Stimulated activated memory B cell treated with anti-CD40 and anti-IgM and Interleukin-4, amounts not matched to agents 10 μg/mL and 1 μg/mL and 100 μg/mL, for 72 hours (primary cell): ENCODE measurements at regions not wholly inside any gene's neighbourhood (a gene's known extent, or its start where the extent isn't known, plus 50 kb on each side); places are given as distances from the start of the nearest gene placed in this dataset.

ENCODE experiments used
- ATAC-seq: fragments of 150-1000 bp; cut with Tn5 transposase; 2 replicates; pipeline ENCODE4 v1.10.0; 2021
- H3K27ac Mint-ChIP-seq: one replicate; pipeline ENCODE4 v1.8.0; 2022; ENCODE audit warnings: mild to moderate bottlenecking, mixed read lengths
- H3K27me3 Mint-ChIP-seq: one replicate; pipeline ENCODE4 v1.8.0; 2022; ENCODE audit warnings: mixed read lengths
- H3K36me3 Mint-ChIP-seq: one replicate; pipeline ENCODE4 v1.8.0; 2022; ENCODE audit warnings: mixed read lengths
- H3K4me1 Mint-ChIP-seq: one replicate; pipeline ENCODE4 v1.8.0; 2022; ENCODE audit warnings: mixed read lengths
- H3K4me3 Mint-ChIP-seq: one replicate; pipeline ENCODE4 v1.8.0; 2022; ENCODE audit warnings: mild to moderate bottlenecking, moderate library complexity, mixed read lengths
- H3K9me3 Mint-ChIP-seq: one replicate; pipeline ENCODE4 v1.8.0; 2022; ENCODE audit warnings: mixed read lengths

- Mint-ChIP-seq H3K27me3 (no peaks in the 10 kb centered on the region), H3K27ac (no peak overlapping the region), H3K9me3 (peaks cover 2% of the 10 kb centered on the region), H3K4me3 (no peak overlapping the region), H3K4me1 (no peaks in the 10 kb centered on the region), H3K36me3 (no peaks in the 10 kb centered on the region)
- no peak for ATAC-seq
These were observed 525.5 kb downstream of the ZIC1 start for GRCh38 chr3:147934451-147935180.

GRCh38 chr3:147937341-147937740 is 528.2 kb downstream of the ZIC1 start:
- Mint-ChIP-seq H3K36me3 (no peaks in the 10 kb centered on the region), H3K4me1 (no peaks in the 10 kb centered on the region), H3K27ac (no peak overlapping the region), H3K9me3 (peaks cover 2% of the 10 kb centered on the region), H3K4me3 (no peak overlapping the region), H3K27me3 (no peaks in the 10 kb centered on the region)
- ATAC-seq, result no peak

- Mint-ChIP-seq H3K27me3 (no peaks in the 10 kb centered on the region), H3K9me3 (peaks cover 5% of the 10 kb centered on the region), H3K4me1 (no peaks in the 10 kb centered on the region), H3K4me3 (no peak overlapping the region), H3K36me3 (no peaks in the 10 kb centered on the region), H3K27ac (no peak overlapping the region)
- no peak for ATAC-seq
These were observed 528.7 kb downstream of the ZIC1 start for GRCh38 chr3:147937891-147938290.

GRCh38 chr3:147939425-147939824 is 530.3 kb downstream of the ZIC1 start:
- Mint-ChIP-seq H3K9me3 (peaks cover 5% of the 10 kb centered on the region), H3K27ac (no peak overlapping the region), H3K4me1 (no peaks in the 10 kb centered on the region), H3K36me3 (no peaks in the 10 kb centered on the region), H3K27me3 (no peaks in the 10 kb centered on the region), H3K4me3 (no peak overlapping the region)
- no peak for ATAC-seq

GRCh38 chr3:147939839-147940238 is 530.7 kb downstream of the ZIC1 start:
- no peaks in the 10 kb centered on the region for H3K36me3 Mint-ChIP-seq
- H3K27ac Mint-ChIP-seq, result no peak overlapping the region
- ATAC-seq, result no peak
- H3K9me3 Mint-ChIP-seq, result peaks cover 5% of the 10 kb centered on the region
- H3K4me1 Mint-ChIP-seq, result no peaks in the 10 kb centered on the region
- H3K4me3 Mint-ChIP-seq, result no peak overlapping the region
- H3K27me3 Mint-ChIP-seq, result no peaks in the 10 kb centered on the region

GRCh38 chr3:147940405-147941193 is 531.4 kb downstream of the ZIC1 start:
- Mint-ChIP-seq H3K36me3 (no peaks in the 10 kb centered on the region), H3K4me3 (no peak overlapping the region), H3K4me1 (no peaks in the 10 kb centered on the region), H3K27ac (no peak overlapping the region), H3K27me3 (no peaks in the 10 kb centered on the region), H3K9me3 (peaks cover 6% of the 10 kb centered on the region)
- ATAC-seq, result no peak

GRCh38 chr3:147941969-147942368 is 532.8 kb downstream of the ZIC1 start:
- H3K4me1 Mint-ChIP-seq, result no peaks in the 10 kb centered on the region
- no peaks in the 10 kb centered on the region for H3K36me3 Mint-ChIP-seq
- H3K27me3 Mint-ChIP-seq, result no peaks in the 10 kb centered on the region
- no peak overlapping the region for H3K4me3 Mint-ChIP-seq
- H3K9me3 Mint-ChIP-seq, result peaks cover 9% of the 10 kb centered on the region
- no peak overlapping the region for H3K27ac Mint-ChIP-seq
- ATAC-seq, result no peak

GRCh38 chr3:147943265-147943945 is 534.2 kb downstream of the ZIC1 start:
- H3K27ac Mint-ChIP-seq, result no peak overlapping the region
- peaks cover 9% of the 10 kb centered on the region for H3K9me3 Mint-ChIP-seq
- no peaks in the 10 kb centered on the region for H3K36me3 Mint-ChIP-seq
- H3K4me3 Mint-ChIP-seq, result no peak overlapping the region
- ATAC-seq, result no peak
- no peaks in the 10 kb centered on the region for H3K4me1 Mint-ChIP-seq
- no peaks in the 10 kb centered on the region for H3K27me3 Mint-ChIP-seq

- H3K4me1 Mint-ChIP-seq, result no peaks in the 10 kb centered on the region
- H3K27ac Mint-ChIP-seq, result no peak overlapping the region
- no peak overlapping the region for H3K4me3 Mint-ChIP-seq
- no peaks in the 10 kb centered on the region for H3K27me3 Mint-ChIP-seq
- no peak for ATAC-seq
- H3K36me3 Mint-ChIP-seq, result no peaks in the 10 kb centered on the region
- peaks cover 7% of the 10 kb centered on the region for H3K9me3 Mint-ChIP-seq
These were observed 536.9 kb downstream of the ZIC1 start for GRCh38 chr3:147945968-147946519.

- Mint-ChIP-seq H3K36me3 (no peaks in the 10 kb centered on the region), H3K9me3 (peaks cover 7% of the 10 kb centered on the region), H3K27me3 (no peaks in the 10 kb centered on the region), H3K27ac (no peak overlapping the region), H3K4me1 (no peaks in the 10 kb centered on the region), H3K4me3 (no peak overlapping the region)
- ATAC-seq, result no peak
These were observed 547.5 kb downstream of the ZIC1 start for GRCh38 chr3:147956615-147957014.

- no peak for ATAC-seq
- no peak overlapping the region for H3K4me3 Mint-ChIP-seq
- H3K4me1 Mint-ChIP-seq, result no peaks in the 10 kb centered on the region
- no peaks in the 10 kb centered on the region for H3K27me3 Mint-ChIP-seq
- no peaks in the 10 kb centered on the region for H3K36me3 Mint-ChIP-seq
- peaks cover 4% of the 10 kb centered on the region for H3K9me3 Mint-ChIP-seq
- no peak overlapping the region for H3K27ac Mint-ChIP-seq
These were observed 549.6 kb downstream of the ZIC1 start for GRCh38 chr3:147958754-147959153.

GRCh38 chr3:147960786-147961185 is 551.6 kb downstream of the ZIC1 start:
- H3K36me3 Mint-ChIP-seq, result no peaks in the 10 kb centered on the region
- no peaks in the 10 kb centered on the region for H3K27me3 Mint-ChIP-seq
- no peak for ATAC-seq
- no peak overlapping the region for H3K4me3 Mint-ChIP-seq
- peaks cover 4% of the 10 kb centered on the region for H3K9me3 Mint-ChIP-seq
- H3K4me1 Mint-ChIP-seq, result no peaks in the 10 kb centered on the region
- no peak overlapping the region for H3K27ac Mint-ChIP-seq

- no peaks in the 10 kb centered on the region for H3K4me1 Mint-ChIP-seq
- ATAC-seq, result no peak
- peaks cover 4% of the 10 kb centered on the region for H3K9me3 Mint-ChIP-seq
- H3K36me3 Mint-ChIP-seq, result no peaks in the 10 kb centered on the region
- no peak overlapping the region for H3K4me3 Mint-ChIP-seq
- no peak overlapping the region for H3K27ac Mint-ChIP-seq
- H3K27me3 Mint-ChIP-seq, result no peaks in the 10 kb centered on the region
These were observed 553.4 kb downstream of the ZIC1 start for GRCh38 chr3:147962408-147963164.

- ATAC-seq, result no peak
- no peaks in the 10 kb centered on the region for H3K4me1 Mint-ChIP-seq
- H3K9me3 Mint-ChIP-seq, result no peaks in the 10 kb centered on the region
- H3K27me3 Mint-ChIP-seq, result no peaks in the 10 kb centered on the region
- no peak overlapping the region for H3K4me3 Mint-ChIP-seq
- no peaks in the 10 kb centered on the region for H3K36me3 Mint-ChIP-seq
- H3K27ac Mint-ChIP-seq, result no peak overlapping the region
These were observed 554.5 kb downstream of the ZIC1 start for GRCh38 chr3:147963711-147964110.

- Mint-ChIP-seq H3K9me3 (peaks cover 7% of the 10 kb centered on the region), H3K4me1 (no peaks in the 10 kb centered on the region), H3K27me3 (no peaks in the 10 kb centered on the region), H3K4me3 (no peak overlapping the region), H3K36me3 (no peaks in the 10 kb centered on the region), H3K27ac (no peak overlapping the region)
- ATAC-seq, result no peak
These were observed 566.0 kb downstream of the ZIC1 start for GRCh38 chr3:147975165-147975564.
